ENCODE measurements at regions not wholly inside any gene's neighbourhood (a gene's known extent, or its start where the extent isn't known, plus 50 kb on each side); places are given as distances from the start of the nearest gene placed in this dataset.

DNA sequence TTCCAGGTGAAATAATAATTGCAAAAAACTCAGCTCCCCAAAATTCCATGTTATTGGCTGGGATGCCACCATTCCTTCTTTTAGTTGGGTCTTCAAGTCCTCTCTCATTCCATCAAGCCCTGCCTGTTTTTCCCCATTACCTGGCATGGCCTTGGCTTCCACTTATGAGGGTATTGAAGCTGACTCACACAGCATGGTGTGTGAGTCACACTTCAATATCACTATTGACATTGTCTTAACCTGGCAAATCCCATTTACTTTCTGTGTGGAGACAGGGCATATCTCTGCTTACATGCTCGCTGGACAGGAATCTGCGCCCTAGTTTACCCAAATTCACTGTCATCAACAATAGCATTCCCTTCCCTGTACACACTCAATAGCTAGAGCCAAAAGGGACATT is 1806.8 kb downstream of the BRINP3 start:
- TF ChIP-seq HOXB5 (CRISPR knock-in tag; IDR thresholded peaks at IDR 0.05) (no peak), EHMT2 (IDR thresholded peaks at IDR 0.05; ENCODE audit: low read depth) (no peak), RAD21 (conservative IDR thresholded peaks at IDR 0.05 in 1 of 2, IDR thresholded peaks at IDR 0.05 in 1 of 2) (no peak), JUN (IDR thresholded peaks at IDR 0.05) (no peak), POLR2A (IDR thresholded peaks at IDR 0.05; ENCODE audit: low read length) (no peak)
- TF ChIP-seq, protein P1, sequence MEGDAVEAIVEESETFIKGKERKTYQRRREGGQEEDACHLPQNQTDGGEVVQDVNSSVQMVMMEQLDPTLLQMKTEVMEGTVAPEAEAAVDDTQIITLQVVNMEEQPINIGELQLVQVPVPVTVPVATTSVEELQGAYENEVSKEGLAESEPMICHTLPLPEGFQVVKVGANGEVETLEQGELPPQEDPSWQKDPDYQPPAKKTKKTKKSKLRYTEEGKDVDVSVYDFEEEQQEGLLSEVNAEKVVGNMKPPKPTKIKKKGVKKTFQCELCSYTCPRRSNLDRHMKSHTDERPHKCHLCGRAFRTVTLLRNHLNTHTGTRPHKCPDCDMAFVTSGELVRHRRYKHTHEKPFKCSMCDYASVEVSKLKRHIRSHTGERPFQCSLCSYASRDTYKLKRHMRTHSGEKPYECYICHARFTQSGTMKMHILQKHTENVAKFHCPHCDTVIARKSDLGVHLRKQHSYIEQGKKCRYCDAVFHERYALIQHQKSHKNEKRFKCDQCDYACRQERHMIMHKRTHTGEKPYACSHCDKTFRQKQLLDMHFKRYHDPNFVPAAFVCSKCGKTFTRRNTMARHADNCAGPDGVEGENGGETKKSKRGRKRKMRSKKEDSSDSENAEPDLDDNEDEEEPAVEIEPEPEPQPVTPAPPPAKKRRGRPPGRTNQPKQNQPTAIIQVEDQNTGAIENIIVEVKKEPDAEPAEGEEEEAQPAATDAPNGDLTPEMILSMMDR (IDR thresholded peaks at IDR 0.05), result no peak

Data from A549 (cell line).